ENCODE measurements at regions not wholly inside any gene's neighbourhood (a gene's known extent, or its start where the extent isn't known, plus 50 kb on each side); places are given as distances from the start of the nearest gene placed in this dataset.

DNA sequence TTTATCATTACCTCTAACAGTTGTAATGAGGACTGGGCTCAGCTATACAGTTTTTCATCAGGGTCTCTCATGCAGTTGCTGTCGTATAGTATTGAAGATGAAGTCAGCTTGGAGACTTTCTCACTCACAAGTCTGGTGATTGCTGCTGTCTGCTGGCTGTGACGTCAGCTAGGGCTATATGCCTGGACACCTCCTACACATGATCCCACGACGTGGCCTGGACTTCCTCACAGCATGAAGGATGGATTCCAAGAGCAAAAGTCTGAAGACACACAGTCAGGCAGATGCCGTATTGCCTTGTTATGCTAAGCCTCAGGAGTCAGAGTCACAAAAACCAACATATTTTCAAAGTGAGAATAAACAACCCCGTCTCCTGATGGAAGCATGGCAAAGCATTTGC lies 193.3 kb downstream of the LURAP1L start:
- TF ChIP-seq, protein P1, sequence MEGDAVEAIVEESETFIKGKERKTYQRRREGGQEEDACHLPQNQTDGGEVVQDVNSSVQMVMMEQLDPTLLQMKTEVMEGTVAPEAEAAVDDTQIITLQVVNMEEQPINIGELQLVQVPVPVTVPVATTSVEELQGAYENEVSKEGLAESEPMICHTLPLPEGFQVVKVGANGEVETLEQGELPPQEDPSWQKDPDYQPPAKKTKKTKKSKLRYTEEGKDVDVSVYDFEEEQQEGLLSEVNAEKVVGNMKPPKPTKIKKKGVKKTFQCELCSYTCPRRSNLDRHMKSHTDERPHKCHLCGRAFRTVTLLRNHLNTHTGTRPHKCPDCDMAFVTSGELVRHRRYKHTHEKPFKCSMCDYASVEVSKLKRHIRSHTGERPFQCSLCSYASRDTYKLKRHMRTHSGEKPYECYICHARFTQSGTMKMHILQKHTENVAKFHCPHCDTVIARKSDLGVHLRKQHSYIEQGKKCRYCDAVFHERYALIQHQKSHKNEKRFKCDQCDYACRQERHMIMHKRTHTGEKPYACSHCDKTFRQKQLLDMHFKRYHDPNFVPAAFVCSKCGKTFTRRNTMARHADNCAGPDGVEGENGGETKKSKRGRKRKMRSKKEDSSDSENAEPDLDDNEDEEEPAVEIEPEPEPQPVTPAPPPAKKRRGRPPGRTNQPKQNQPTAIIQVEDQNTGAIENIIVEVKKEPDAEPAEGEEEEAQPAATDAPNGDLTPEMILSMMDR (IDR thresholded peaks at IDR 0.05), result no peak
- TF ChIP-seq, protein P2, sequence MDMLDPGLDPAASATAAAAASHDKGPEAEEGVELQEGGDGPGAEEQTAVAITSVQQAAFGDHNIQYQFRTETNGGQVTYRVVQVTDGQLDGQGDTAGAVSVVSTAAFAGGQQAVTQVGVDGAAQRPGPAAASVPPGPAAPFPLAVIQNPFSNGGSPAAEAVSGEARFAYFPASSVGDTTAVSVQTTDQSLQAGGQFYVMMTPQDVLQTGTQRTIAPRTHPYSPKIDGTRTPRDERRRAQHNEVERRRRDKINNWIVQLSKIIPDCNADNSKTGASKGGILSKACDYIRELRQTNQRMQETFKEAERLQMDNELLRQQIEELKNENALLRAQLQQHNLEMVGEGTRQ (IDR thresholded peaks at IDR 0.05), result no peak
- TF ChIP-seq CBX8 (IDR thresholded peaks at IDR 0.05) (no peak), EP300 (IDR thresholded peaks at IDR 0.05) (no peak), RCOR1 (IDR thresholded peaks at IDR 0.05; ENCODE audit: low read depth, low read length) (no peak), POLR2A (IDR thresholded peaks at IDR 0.05; ENCODE audit: low read length) (no peak), HDAC2 (IDR thresholded peaks at IDR 0.05) (no peak), RAD21 (conservative IDR thresholded peaks at IDR 0.05 in 1 of 2, IDR thresholded peaks at IDR 0.05 in 1 of 2) (no peak), CEBPB (IDR thresholded peaks at IDR 0.05) (no peak), SMC3 (IDR thresholded peaks at IDR 0.05) (no peak)

All from A549 (cell line).